H1 (cell line): ENCODE measurements at regions not wholly inside any gene's neighbourhood (a gene's known extent, or its start where the extent isn't known, plus 50 kb on each side); places are given as distances from the start of the nearest gene placed in this dataset.

Experiments
- BRCA1 ChIP-seq: IDR thresholded peaks from 2 replicates; pipeline ENCODE4 v1.6.1; 2012; ENCODE audit warnings: low read depth, low read length, improper control_type of control experiment
- EZH2 ChIP-seq: fragments of 200-600 bp; sonication (generic); IDR thresholded peaks from 2 replicates; pipeline ENCODE4 v1.7.1; 2012; ENCODE audit warnings: low read depth, mild to moderate bottlenecking, moderate library complexity, low read length, inconsistent platforms; ENCODE audit not compliant: severe bottlenecking
- POLR2A ChIP-seq, 2 experiments: IDR thresholded peaks; 1 replicate in 1 of 2; 2 replicates in 1 of 2; pipeline ENCODE4 v1.6.1; 2011; ENCODE audit warnings: low read depth in 2 of 2, low read length in 2 of 2, mild to moderate bottlenecking in 2 of 2; ENCODE audit errors: control extremely low read depth in 1 of 2
- POLR2AphosphoS5 ChIP-seq: IDR thresholded peaks from 2 replicates; pipeline ENCODE4 v1.6.1; 2011; ENCODE audit warnings: low read depth, low read length
- RAD21 ChIP-seq, 2 experiments: IDR thresholded peaks in 1 of 2; conservative IDR thresholded peaks in 1 of 2; 2 replicates each; pipeline ENCODE4 v1.6.1; 2011; ENCODE audit warnings: low read depth in 2 of 2, low read length in 2 of 2, improper control_type of control experiment in 1 of 2, inconsistent platforms in 1 of 2, mild to moderate bottlenecking in 1 of 2, moderate library complexity in 1 of 2
- TAF7 ChIP-seq: optimal IDR thresholded peaks from 2 replicates; pipeline ENCODE3; 2011; ENCODE audit warnings: low read depth, mild to moderate bottlenecking, inconsistent platforms, low read length, moderate library complexity, borderline replicate concordance
- TF ChIP-seq, protein P1 (sequence below): IDR thresholded peaks from 2 replicates; pipeline ENCODE4 v1.6.1; 2012; ENCODE audit warnings: low read length, inconsistent platforms
- TF ChIP-seq, protein P2 (sequence below), 3 experiments: IDR thresholded peaks; 1 replicate in 2 of 3; 2 replicates in 1 of 3; pipeline versions ENCODE4 v1.5.1 to v1.6.1; 2011; ENCODE audit warnings: low read length in 3 of 3, mild to moderate bottlenecking in 3 of 3, inconsistent platforms in 2 of 3, low read depth in 1 of 3, moderate library complexity in 1 of 3; ENCODE audit not compliant: insufficient read depth in 1 of 3; ENCODE audit errors: control extremely low read depth in 1 of 3

DNA sequence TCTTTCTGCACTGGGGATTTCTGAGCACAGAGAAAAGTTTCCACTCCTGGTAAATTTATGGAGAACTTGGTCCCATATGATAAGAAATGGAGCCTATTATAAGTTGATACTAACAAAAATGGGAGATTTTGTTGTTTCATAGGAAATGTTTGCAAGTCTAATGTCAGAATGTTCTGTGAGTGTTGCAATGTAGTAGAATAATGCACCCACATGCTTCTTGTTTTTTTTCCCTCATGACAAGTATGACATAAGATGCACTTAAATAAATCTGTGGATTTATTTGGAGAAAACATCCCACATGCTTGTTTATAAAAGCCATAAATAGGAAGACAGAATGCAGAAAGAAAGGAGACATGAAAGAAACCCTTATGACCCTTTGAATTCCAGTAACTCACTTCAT, 50.8 kb upstream of the KCNJ6 start:
- TF ChIP-seq POLR2A (IDR thresholded peaks at IDR 0.05; ENCODE audit: control extremely low read depth in 1 of 2, low read depth in 2 of 2, low read length in 2 of 2) (no peak), BRCA1 (no peak), POLR2AphosphoS5 (no peak), EZH2 (no peak), TAF7 (no peak), RAD21 (IDR thresholded peaks at IDR 0.05 in 1 of 2, conservative IDR thresholded peaks at IDR 0.05 in 1 of 2; ENCODE audit: low read depth in 2 of 2, low read length in 2 of 2) (no peak)
- TF ChIP-seq, protein P1, sequence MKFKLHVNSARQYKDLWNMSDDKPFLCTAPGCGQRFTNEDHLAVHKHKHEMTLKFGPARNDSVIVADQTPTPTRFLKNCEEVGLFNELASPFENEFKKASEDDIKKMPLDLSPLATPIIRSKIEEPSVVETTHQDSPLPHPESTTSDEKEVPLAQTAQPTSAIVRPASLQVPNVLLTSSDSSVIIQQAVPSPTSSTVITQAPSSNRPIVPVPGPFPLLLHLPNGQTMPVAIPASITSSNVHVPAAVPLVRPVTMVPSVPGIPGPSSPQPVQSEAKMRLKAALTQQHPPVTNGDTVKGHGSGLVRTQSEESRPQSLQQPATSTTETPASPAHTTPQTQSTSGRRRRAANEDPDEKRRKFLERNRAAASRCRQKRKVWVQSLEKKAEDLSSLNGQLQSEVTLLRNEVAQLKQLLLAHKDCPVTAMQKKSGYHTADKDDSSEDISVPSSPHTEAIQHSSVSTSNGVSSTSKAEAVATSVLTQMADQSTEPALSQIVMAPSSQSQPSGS = no peak
- TF ChIP-seq, protein P2, sequence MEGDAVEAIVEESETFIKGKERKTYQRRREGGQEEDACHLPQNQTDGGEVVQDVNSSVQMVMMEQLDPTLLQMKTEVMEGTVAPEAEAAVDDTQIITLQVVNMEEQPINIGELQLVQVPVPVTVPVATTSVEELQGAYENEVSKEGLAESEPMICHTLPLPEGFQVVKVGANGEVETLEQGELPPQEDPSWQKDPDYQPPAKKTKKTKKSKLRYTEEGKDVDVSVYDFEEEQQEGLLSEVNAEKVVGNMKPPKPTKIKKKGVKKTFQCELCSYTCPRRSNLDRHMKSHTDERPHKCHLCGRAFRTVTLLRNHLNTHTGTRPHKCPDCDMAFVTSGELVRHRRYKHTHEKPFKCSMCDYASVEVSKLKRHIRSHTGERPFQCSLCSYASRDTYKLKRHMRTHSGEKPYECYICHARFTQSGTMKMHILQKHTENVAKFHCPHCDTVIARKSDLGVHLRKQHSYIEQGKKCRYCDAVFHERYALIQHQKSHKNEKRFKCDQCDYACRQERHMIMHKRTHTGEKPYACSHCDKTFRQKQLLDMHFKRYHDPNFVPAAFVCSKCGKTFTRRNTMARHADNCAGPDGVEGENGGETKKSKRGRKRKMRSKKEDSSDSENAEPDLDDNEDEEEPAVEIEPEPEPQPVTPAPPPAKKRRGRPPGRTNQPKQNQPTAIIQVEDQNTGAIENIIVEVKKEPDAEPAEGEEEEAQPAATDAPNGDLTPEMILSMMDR (IDR thresholded peaks at IDR 0.05; ENCODE audit: control extremely low read depth in 1 of 3, insufficient read depth in 1 of 3, low read depth in 1 of 3, low read length in 3 of 3) = no peak
